Epithelial cell of esophagus (primary cell): ENCODE measurements at regions not wholly inside any gene's neighbourhood (a gene's known extent, or its start where the extent isn't known, plus 50 kb on each side); places are given as distances from the start of the nearest gene placed in this dataset.

Source experiments
- DNase-seq: peaks from one replicate; pipeline ENCODE4 v3.0.0; 2010; ENCODE audit warnings: low read depth
- H3K4me3 ChIP-seq: 2 replicates; pipeline ENCODE4 v1.5.1; 2011; ENCODE audit warnings: mild to moderate bottlenecking, low read length, control low read depth
- TF ChIP-seq, protein P1 (sequence below): IDR thresholded peaks from 2 replicates; pipeline ENCODE4 v1.5.1; 2011; ENCODE audit warnings: low read depth, mild to moderate bottlenecking, low read length, control low read depth, inconsistent platforms; ENCODE audit not compliant: insufficient read depth; ENCODE audit errors: missing control alignments

DNA sequence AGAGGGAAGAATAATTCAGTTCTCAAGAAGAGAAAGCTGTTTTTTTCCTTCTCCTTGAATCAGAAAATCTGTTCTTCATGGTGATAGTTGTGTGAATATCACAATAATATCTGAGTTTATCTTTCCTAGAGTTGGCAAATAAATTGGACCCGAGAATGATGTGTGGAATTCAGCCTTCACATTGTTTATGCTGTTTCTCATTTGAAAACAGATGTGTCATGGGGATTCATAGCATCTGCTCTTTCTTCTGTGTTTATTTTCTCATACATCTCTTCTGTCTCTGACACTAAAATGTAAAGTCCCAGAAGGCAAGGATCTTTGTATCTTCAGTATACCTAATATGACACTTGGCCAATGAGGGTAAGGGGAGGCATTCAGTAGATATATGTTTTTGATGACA lies 103.6 kb upstream of the SGK1 start:
- no peak overlapping the region for H3K4me3 ChIP-seq
- no peak for DNase-seq
- TF ChIP-seq, protein P1, sequence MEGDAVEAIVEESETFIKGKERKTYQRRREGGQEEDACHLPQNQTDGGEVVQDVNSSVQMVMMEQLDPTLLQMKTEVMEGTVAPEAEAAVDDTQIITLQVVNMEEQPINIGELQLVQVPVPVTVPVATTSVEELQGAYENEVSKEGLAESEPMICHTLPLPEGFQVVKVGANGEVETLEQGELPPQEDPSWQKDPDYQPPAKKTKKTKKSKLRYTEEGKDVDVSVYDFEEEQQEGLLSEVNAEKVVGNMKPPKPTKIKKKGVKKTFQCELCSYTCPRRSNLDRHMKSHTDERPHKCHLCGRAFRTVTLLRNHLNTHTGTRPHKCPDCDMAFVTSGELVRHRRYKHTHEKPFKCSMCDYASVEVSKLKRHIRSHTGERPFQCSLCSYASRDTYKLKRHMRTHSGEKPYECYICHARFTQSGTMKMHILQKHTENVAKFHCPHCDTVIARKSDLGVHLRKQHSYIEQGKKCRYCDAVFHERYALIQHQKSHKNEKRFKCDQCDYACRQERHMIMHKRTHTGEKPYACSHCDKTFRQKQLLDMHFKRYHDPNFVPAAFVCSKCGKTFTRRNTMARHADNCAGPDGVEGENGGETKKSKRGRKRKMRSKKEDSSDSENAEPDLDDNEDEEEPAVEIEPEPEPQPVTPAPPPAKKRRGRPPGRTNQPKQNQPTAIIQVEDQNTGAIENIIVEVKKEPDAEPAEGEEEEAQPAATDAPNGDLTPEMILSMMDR: no peak

DNA sequence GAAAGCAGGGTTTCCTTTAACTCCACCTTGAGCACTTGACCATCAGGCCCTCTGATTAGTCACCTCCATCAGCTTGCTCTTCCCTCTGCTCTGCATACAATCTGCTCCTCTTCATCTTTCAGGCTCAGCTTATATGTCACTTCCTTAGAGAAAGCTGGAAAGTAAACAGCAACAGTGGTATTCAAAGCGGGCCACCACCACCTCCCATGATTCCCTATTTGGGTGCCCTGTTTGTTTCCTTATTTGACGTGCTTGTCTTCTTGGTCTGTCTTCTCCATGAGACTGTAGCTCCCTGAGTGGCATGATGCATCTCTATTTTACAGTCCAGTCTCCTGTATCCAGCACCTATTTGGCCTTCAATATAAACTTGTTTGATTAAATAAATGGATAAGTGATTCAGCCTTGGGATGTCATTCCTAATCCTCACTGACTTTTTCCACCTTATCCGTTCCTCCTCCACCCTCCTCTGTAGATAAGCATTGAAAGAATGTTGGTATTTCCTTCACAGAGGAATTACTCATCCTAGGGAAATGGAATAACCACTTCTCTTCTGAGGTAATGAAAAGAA lies 102.8 kb upstream of the SGK1 start:
- TF ChIP-seq, protein P1: no peak
- DNase-seq: peak; percentile 70
- H3K4me3 ChIP-seq: no peak overlapping the region

DNA sequence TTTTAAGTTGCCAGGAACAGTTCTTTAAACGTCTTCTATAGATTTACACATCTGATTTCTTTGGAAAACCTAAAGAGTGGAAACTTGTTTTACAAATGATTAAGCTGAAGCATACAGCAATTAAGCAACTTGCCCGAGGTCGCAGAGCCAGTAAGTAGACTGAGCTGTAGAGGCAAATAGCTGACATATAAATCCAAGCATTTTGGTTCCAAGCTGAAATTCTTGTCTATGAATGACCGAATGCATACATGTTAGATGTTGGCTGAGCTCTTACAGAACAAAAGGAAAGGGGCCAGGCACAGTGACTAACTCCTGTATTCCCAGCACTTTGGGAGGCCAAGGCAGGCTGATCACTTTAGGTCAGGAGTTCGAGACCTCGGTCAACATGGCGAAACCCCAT lies 101.8 kb upstream of the SGK1 start:
- H3K4me3 ChIP-seq: no peak overlapping the region
- TF ChIP-seq, protein P1: no peak
- peak; percentile 69 for DNase-seq

DNA sequence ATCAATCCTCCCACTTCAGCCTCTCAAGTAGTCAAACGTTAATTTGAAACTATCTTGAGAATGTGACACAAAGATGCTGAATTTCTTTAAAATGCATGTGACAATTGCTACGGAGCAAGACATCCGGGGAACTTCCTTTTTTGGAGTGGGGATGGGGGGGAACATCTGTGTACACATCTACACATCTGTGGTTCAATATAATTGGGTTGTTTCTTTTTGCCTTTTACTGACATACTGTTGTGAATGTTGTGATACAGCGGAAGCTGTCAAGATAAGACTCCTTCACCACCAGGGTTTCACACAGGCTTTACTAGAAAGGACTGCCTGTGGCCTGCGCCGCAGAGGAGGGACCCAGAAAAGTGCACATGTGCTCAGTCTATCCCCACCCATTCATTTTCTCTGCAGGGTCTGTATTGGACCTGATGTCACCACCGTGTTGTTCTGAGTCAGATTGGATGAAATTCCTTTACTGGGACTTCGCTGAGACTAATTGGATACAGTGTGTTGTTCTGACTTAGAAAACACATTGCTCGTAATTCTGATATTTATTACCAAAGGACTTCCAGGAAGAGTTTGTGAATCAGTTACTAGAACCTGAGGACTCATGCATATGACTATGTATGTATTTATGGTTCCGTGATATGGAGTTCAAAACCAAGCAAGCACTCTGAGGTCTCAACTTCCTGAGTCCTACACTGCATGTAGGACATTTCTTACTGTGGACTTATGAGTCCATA lies 98.7 kb upstream of the SGK1 start:
- H3K4me3 ChIP-seq: no peak overlapping the region
- TF ChIP-seq, protein P1: no peak
- DNase-seq: no peak

DNA sequence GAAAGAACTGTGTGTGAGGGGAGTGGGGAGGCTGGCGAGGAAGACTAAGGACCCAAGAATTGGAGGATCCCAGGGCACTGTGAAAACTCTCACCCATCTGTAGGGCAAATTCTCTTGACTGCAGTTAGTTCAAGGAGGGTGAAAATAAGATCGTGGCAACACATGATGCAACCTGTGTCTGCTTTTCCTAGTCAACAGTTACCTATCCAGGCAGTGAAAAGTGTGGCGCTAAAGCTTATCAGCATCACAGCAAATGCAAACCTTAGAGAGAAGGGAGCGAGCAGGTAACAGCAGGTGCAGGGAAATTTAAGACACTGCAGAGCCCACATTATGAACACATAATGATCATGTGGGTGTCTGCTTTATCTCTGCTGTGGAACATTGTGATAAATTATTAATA lies 97.7 kb upstream of the SGK1 start:
- DNase-seq: no peak
- TF ChIP-seq, protein P1: no peak

DNA sequence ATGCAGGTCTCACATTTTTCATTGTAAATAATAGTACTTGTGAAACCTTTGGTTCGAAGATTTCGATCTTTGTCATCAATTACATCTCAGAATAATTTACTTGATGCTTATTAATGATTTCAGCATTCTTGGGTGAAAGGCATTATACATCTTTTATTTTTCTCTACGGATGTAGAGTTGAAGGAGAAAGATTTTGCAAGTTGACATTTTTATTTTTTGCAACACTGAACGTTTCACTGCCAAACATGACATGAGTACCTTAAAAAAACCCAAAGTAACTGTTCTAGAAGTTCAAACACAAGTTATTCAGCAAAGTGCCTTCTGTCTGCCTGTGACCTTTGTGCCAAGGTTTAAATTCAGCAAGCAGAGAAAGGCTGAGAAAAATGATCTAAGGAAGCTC lies 97.3 kb upstream of the SGK1 start:
- TF ChIP-seq, protein P1: no peak
- no peak for DNase-seq
- H3K4me3 ChIP-seq: no peak overlapping the region

More for the DNA sequence above, 97.7 kb upstream of the SGK1 start:
- no peak overlapping the region for H3K4me3 ChIP-seq

DNA sequence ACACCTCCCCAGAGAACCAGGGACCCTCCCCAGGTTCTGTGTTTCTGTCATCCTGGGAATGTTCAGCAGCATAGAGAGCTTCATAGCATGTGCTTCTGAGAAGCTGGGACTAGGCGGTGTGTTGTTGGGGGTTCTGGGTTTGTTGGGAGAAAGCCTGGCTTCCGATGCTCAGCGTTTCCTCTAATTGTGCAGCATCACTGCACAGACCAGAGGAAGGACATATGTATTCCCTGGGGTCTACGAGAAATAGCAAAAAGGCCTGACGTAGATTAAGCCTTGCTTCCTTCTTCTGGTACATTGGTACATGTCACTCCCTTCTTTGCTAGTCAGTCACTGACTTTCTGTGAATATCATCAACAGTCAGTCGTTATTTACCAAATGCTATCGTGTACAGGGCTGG lies 96.9 kb upstream of the SGK1 start:
- H3K4me3 ChIP-seq: no peak overlapping the region
- DNase-seq: no peak
- TF ChIP-seq, protein P1: no peak
